Mucosa of descending colon (tissue), 3 donors: ENCODE measurements at regions not wholly inside any gene's neighbourhood (a gene's known extent, or its start where the extent isn't known, plus 50 kb on each side); places are given as distances from the start of the nearest gene placed in this dataset.

ENCODE experiments used
- ATAC-seq: fragments of 200-7000 bp; cut with Tn5 transposase; one replicate; pipeline ENCODE4 v1.9.1; 2020; ENCODE audit warnings: mild to moderate bottlenecking, moderate library complexity
- DNase-seq, 3 donors: peaks; one replicate each; pipeline ENCODE4 v3.0.0-alpha.2; 2020
- H3K36me3 ChIP-seq: fragments of 200-600 bp; one replicate; pipeline ENCODE4 v1.8.0; 2021; ENCODE audit warnings: low read depth, mild to moderate bottlenecking
- H3K4me1 ChIP-seq: fragments of 200-600 bp; one replicate; pipeline ENCODE4 v1.8.0; 2021; ENCODE audit warnings: low read depth, mild to moderate bottlenecking
- H3K4me3 ChIP-seq: fragments of 200-600 bp; one replicate; pipeline ENCODE4 v1.8.0; 2021; ENCODE audit warnings: mild to moderate bottlenecking
- H3K9me3 ChIP-seq: fragments of 200-600 bp; one replicate; pipeline ENCODE4 v1.8.0; 2021; ENCODE audit warnings: mild to moderate bottlenecking
- CTCF ChIP-seq: fragments of 200-600 bp; IDR thresholded peaks from one replicate; pipeline ENCODE4 v1.8.0; 2022; ENCODE audit warnings: antibody characterized with exemption, mild to moderate bottlenecking
- intact Hi-C, 2 donors: fragments of 100-400 bp; cut with DNase I in 1 of 2; cut with micrococcal nuclease in 1 of 2; formaldehyde crosslinking; loops; one replicate each; pipeline versions ENCODE4 v1.11.0 to v1.11.1; 2022; cut with DNase I, micrococcal nuclease
- donor health status: DM: no; HTN: no; CAD: no; lungs with moderate emphysema.
- donor health status: DM: no; HTN: no; CAD: no.
- donor health status: DM: no; HTN: yes; CAD: no.

GRCh38 chr16:86305440-86305839, 204.9 kb upstream of the FOXF1 start:
- ATAC-seq (no peak), DNase-seq (no peak)
- H3K9me3 ChIP-seq, result no peaks in the 10 kb centered on the region
- no peak for TF ChIP-seq CTCF
- no peaks in the 10 kb centered on the region for H3K4me1 ChIP-seq
- intact Hi-C loops, result loop anchor here in 1 of 2 donors (10.0 kb wide), 1 partner anchor 199 kb away; no protein-coding TSS in a partner anchor
- H3K36me3 ChIP-seq, result no peaks in the 10 kb centered on the region
- no peak overlapping the region for H3K4me3 ChIP-seq

- H3K9me3 ChIP-seq, result no peaks in the 10 kb centered on the region
- DNase-seq, result no peak
Measured at GRCh38 chr16:86306011-86306644, 204.2 kb upstream of the FOXF1 start.

GRCh38 chr16:86306811-86307513, 203.4 kb upstream of the FOXF1 start:
- no peak for TF ChIP-seq CTCF
- H3K4me3 ChIP-seq, result no peak overlapping the region
- no peaks in the 10 kb centered on the region for H3K9me3 ChIP-seq
- ATAC-seq (no peak), DNase-seq (no peak)
- intact Hi-C loops, result loop anchor here in 1 of 2 donors (10.0 kb wide), 1 partner anchor 198 kb away; no protein-coding TSS in a partner anchor
- H3K36me3 ChIP-seq, result no peaks in the 10 kb centered on the region
- no peaks in the 10 kb centered on the region for H3K4me1 ChIP-seq

More at GRCh38 chr16:86306011-86306644, 204.2 kb upstream of the FOXF1 start:
- no peak for ATAC-seq
- Histone ChIP-seq H3K36me3 (no peaks in the 10 kb centered on the region), H3K4me1 (no peaks in the 10 kb centered on the region), H3K4me3 (no peak overlapping the region)
- intact Hi-C loops, result loop anchor here in 1 of 2 donors (10.0 kb wide), 1 partner anchor 199 kb away; no protein-coding TSS in a partner anchor
- no peak for TF ChIP-seq CTCF

GRCh38 chr16:86307514-86307903, 202.8 kb upstream of the FOXF1 start:
- H3K4me3 ChIP-seq, result no peak overlapping the region
- ATAC-seq (no peak), DNase-seq (no peak)
- intact Hi-C loops, result loop anchor here in 1 of 2 donors (10.0 kb wide), 1 partner anchor 197 kb away; no protein-coding TSS in a partner anchor
- no peak for TF ChIP-seq CTCF
- H3K9me3 ChIP-seq, result no peaks in the 10 kb centered on the region
- no peaks in the 10 kb centered on the region for H3K4me1 ChIP-seq
- H3K36me3 ChIP-seq, result no peaks in the 10 kb centered on the region

- Histone ChIP-seq H3K4me1 (no peaks in the 10 kb centered on the region), H3K9me3 (no peaks in the 10 kb centered on the region), H3K4me3 (no peak overlapping the region), H3K36me3 (no peaks in the 10 kb centered on the region)
- no peak for ATAC-seq
- intact Hi-C loops, result loop anchor here in 1 of 2 donors (10.0 kb wide), 1 partner anchor 196 kb away; no protein-coding TSS in a partner anchor
- no peak for DNase-seq
- TF ChIP-seq CTCF, result no peak
Measured at GRCh38 chr16:86308514-86308913, 201.8 kb upstream of the FOXF1 start.
